Activated CD4-positive, alpha-beta memory T cell treated with anti-CD3 and anti-CD28 coated beads, Interleukin-2, amount 10 ng/mL, durations not matched to agents 7 days and 5 days (primary cell): ENCODE measurements at regions not wholly inside any gene's neighbourhood (a gene's known extent, or its start where the extent isn't known, plus 50 kb on each side); places are given as distances from the start of the nearest gene placed in this dataset.

Source experiments
- CTCF ChIA-PET: fragments of 350-600 bp; sonication (Branson Sonifier 250); formaldehyde crosslinking; loops from one replicate; lab custom pipeline; 2021; ENCODE audit warnings: antibody characterized with exemption, inconsistent platforms; lab: Charles Lee
- POLR2A ChIA-PET: fragments of 350-600 bp; sonication (Branson Sonifier 250); formaldehyde crosslinking; loops from one replicate; lab custom pipeline; 2021; ENCODE audit warnings: antibody characterized with exemption; lab: Charles Lee
- DNase-seq: peaks from one replicate; pipeline ENCODE4 v3.0.0-alpha.2; 2020
- H3K27ac Mint-ChIP-seq: one replicate; pipeline ENCODE4 v1.8.0; 2021; ENCODE audit warnings: mild to moderate bottlenecking, mixed read lengths
- H3K27me3 Mint-ChIP-seq: one replicate; pipeline ENCODE4 v1.8.0; 2021; ENCODE audit warnings: mixed read lengths
- H3K36me3 Mint-ChIP-seq: one replicate; pipeline ENCODE4 v1.8.0; 2021; ENCODE audit warnings: low read depth, mixed read lengths
- H3K4me1 Mint-ChIP-seq: one replicate; pipeline ENCODE4 v1.8.0; 2021; ENCODE audit warnings: mixed read lengths
- H3K4me3 Mint-ChIP-seq: one replicate; pipeline ENCODE4 v1.8.0; 2021; ENCODE audit warnings: mild to moderate bottlenecking, mixed read lengths
- H3K9me3 Mint-ChIP-seq: one replicate; pipeline ENCODE4 v1.8.0; 2021; ENCODE audit warnings: mixed read lengths

DNA sequence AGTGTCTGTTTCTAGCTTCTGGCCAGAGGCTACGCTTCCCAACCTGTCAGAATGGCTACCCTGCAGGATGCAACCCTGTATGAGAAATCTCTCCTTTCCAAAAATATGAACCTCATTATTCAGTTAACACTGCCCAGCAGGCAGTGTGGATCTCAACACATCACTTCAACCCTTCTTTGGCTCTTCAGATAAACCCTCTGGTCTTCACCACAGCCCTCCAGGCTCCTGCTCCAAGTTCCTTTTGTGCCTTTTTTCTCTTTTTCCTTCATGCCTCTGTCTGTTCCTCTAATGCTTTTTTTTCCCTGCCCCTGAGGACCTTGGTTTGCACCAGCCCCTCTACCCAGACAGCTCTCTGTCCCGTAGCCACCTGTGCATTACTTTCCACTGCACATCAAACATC, 207.4 kb downstream of the MYLK4 start:
- Mint-ChIP-seq H3K27me3 (peaks cover 75% of the 10 kb centered on the region), H3K27ac (peak overlapping the region; percentile 74), H3K9me3 (peaks cover 8% of the 10 kb centered on the region), H3K36me3 (peaks cover 17% of the 10 kb centered on the region), H3K4me3 (no peak overlapping the region), H3K4me1 (peaks cover 32% of the 10 kb centered on the region)
- no peak for DNase-seq
- ChIA-PET CTCF (interaction anchor here (1.3 to 2.7 kb wide), 4 partner anchors 11 to 92 kb away, joined by 3 to 14 read pairs (median 8); no protein-coding TSS in a partner anchor), POLR2A (interaction anchor here (0.6 to 1.3 kb wide), 4 partner anchors 11 to 20 kb away, joined by 3 to 16 read pairs (median 6); no protein-coding TSS in a partner anchor)

DNA sequence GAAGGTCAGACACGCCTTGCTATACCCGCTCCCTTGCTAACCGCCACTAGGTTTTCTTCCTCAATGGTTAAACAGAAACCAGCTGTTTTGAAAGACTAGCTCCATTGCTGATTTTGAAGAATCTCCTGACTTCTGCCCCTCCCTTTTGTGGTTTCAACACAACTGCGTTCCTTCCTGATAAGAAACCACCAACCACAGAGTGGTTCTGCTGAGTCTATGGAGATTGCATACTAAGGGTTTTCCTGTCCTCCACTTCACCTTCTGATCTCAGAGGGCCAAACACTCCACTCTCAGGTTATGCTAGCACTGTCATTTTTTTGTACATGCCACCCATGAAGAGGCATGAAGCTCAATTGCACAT, 207.9 kb downstream of the MYLK4 start:
- POLR2A ChIA-PET = interaction anchor here (0.6 to 1.3 kb wide), 5 partner anchors 10 to 91 kb away, joined by 3 to 16 read pairs (median 4); no protein-coding TSS in a partner anchor
- H3K27ac Mint-ChIP-seq = peak overlapping the region; percentile 74

DNA sequence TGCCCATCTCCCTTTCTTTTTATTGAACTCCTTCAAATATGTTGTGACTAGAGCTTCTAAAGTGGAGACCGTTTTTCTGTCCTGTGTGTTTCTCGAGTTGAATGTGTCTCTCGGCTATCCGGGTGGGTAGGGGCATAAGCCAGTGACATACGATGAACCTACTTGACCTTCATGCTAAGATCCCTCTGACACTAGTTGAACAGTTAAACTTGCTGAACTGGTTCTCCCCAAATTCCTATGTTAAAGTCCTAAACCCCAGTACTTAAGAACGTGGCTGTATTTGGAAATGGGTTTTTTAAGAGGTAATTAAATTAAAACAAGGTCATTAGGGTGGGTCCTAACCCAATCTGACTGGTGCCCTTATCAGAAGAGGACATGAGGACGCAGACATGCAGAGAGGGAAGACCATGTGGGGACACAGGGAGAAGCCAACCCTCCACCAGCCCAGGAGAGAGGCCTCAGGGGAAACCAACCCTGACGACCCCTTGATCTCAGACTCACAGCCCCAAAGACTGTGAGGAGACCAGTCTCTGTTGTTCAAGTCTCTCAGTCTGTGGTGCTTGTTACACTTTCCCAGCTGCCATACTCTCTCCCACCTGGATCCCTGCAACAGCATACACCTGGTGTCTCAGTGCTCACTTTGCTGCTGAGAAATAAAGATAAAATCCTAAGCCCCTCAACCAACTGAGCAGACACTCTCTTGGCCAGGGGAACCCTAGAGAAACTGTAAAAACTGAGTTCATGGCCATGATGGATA, 208.4 kb downstream of the MYLK4 start:
- Mint-ChIP-seq H3K4me1 (peaks cover 31% of the 10 kb centered on the region), H3K4me3 (peak overlapping the region; percentile 28), H3K36me3 (peaks cover 17% of the 10 kb centered on the region), H3K27me3 (peaks cover 75% of the 10 kb centered on the region), H3K9me3 (peaks cover 8% of the 10 kb centered on the region), H3K27ac (peak overlapping the region; percentile 74)
- ChIA-PET CTCF (interaction anchor here (1.3 to 2.7 kb wide), 4 partner anchors 10 to 93 kb away, joined by 3 to 14 read pairs (median 8); no protein-coding TSS in a partner anchor), POLR2A (interaction anchor here (1.1 to 1.3 kb wide), 4 partner anchors 10 to 91 kb away, joined by 3 to 16 read pairs (median 6); no protein-coding TSS in a partner anchor)
- no peak for DNase-seq

More for the DNA sequence above, 207.9 kb downstream of the MYLK4 start:
- Mint-ChIP-seq H3K9me3 (peaks cover 8% of the 10 kb centered on the region), H3K4me1 (peaks cover 32% of the 10 kb centered on the region), H3K36me3 (peaks cover 17% of the 10 kb centered on the region), H3K27me3 (peaks cover 75% of the 10 kb centered on the region), H3K4me3 (peak overlapping the region; percentile 28)
- CTCF ChIA-PET = interaction anchor here (1.3 to 2.7 kb wide), 4 partner anchors 11 to 92 kb away, joined by 3 to 14 read pairs (median 8); no protein-coding TSS in a partner anchor
- DNase-seq = peak; percentile 80

DNA sequence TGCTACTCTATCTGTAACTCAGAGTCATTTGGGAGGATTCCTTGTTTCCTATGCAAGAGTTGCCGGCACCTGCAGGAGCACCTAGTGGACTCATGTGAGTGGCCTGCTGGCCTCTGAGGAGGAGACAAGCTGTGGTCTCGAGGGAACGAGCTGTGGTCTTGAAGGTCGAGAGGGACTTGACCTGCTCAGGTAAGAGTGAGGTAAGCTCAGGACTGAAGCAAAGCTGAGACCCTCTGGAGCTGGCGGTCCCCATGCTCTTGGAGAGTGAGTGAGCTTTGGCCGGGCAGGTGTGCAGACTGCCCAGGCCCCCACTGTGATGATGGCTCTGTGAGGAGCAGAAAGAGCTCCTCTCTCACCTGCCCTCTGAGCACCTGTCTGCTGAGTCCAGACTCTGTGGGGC, 214.3 kb downstream of the MYLK4 start:
- POLR2A ChIA-PET = no interaction called here
- CTCF ChIA-PET = no interaction called here
- peaks cover 8% of the 10 kb centered on the region for H3K36me3 Mint-ChIP-seq

DNA sequence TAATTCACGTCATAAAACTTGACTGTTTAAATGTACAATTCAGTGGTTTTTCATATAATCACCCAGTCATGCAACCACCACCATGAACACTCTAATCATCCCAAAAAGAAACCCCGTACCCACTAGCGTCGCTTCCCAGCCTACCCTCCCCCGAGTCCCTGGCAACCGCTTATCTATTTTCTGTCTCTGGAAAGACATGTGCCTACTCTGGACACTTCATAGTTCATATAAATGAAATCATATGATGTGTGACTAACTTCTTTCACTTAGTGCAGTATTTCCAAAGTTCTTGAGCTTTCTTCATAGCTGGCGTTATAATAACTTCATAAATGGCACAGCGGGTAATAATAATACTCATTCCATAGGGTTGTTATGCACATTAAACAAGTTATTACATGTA, 215.2 kb downstream of the MYLK4 start:
- POLR2A ChIA-PET = no interaction called here
- Mint-ChIP-seq H3K9me3 (peaks cover 1% of the 10 kb centered on the region), H3K4me3 (no peak overlapping the region), H3K36me3 (no peaks in the 10 kb centered on the region), H3K27ac (no peak overlapping the region), H3K27me3 (peaks cover 82% of the 10 kb centered on the region), H3K4me1 (peaks cover 17% of the 10 kb centered on the region)
- CTCF ChIA-PET = no interaction called here
- no peak for DNase-seq

More for the DNA sequence above, 214.3 kb downstream of the MYLK4 start:
- Mint-ChIP-seq H3K9me3 (peaks cover 5% of the 10 kb centered on the region), H3K27me3 (peaks cover 80% of the 10 kb centered on the region), H3K27ac (no peak overlapping the region), H3K4me1 (peaks cover 18% of the 10 kb centered on the region), H3K4me3 (no peak overlapping the region)
- no peak for DNase-seq

DNA sequence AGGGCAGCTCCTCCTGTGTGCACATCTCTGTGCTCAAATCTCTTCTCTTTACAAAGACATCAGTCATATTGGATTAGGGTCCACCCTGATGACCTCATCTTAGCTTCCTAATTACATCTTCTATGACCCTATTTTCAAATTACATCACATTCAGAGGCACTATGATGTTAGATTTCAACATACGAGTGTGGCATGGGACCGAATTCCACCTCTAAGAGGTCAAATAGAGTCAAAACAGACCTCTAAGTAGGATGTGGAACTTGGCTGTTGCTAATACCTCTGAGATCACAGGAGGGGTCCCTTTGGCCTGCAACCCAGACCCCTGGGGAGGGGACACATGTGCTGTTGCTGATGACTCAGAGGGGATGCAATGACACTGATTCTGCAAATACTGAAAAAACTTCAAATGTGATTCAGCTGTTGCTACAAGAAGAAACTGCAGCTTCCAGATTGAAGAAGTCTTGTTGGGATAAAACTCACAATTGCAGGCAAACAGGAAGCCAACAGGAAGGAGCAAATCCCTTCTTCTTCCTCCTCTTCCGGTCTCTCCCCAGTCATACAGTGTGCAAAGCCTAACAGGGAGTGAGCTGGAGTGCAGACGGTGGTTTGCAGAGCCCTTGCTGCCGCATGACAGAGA, 216.2 kb downstream of the MYLK4 start:
- POLR2A ChIA-PET = interaction anchor here (0.9 kb wide), 1 partner anchor 13 kb away, joined by 3 read pairs; no protein-coding TSS in a partner anchor

DNA sequence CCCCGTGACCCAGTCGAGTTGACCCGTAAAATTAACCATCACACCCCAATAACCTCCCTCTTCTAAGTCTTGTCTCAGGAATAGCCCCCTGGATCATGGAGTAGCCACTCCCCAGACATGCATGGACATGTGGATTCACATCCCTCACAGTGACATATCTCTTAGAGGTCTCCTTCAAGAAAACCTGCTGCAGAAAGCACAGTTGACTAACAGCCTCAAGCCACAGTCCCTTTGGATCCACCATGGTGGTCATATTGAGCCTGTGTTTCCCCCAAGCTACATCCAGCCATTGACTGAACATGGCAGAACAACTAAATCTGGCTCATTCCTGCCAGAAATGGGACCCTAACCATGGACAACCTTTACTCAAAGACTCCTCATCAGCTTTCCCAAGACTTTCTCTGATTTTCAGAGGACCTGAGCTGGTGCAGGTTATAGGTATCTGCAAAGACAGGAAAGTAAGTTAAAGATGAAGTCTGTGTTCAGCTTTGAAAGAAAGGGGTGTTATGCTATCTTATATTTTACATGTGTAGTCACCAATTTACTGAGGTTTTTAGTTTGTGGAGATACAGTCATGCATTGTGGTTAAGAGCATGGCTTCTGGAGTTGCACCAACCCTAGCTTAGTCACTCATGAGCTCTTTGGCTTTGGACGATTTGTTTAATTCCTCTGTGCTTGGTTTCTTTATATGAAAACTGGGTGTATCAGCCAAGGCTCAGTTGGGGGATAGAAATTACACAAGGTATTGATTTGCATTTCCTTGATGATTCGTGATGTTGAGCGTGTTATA, 219.1 kb downstream of the MYLK4 start:
- Mint-ChIP-seq H3K9me3 (peaks cover 1% of the 10 kb centered on the region), H3K27ac (no peak overlapping the region), H3K36me3 (no peaks in the 10 kb centered on the region), H3K4me1 (peaks cover 17% of the 10 kb centered on the region), H3K4me3 (no peak overlapping the region), H3K27me3 (peaks cover 84% of the 10 kb centered on the region)
- no peak for DNase-seq
- POLR2A ChIA-PET = interaction anchor here (1.8 to 2.7 kb wide), 2 partner anchors 11 to 13 kb away, joined by 5 to 16 read pairs; no protein-coding TSS in a partner anchor
- CTCF ChIA-PET = interaction anchor here (1.4 to 2.1 kb wide), 2 partner anchors 11 to 103 kb away, joined by 8 to 12 read pairs; no protein-coding TSS in a partner anchor

More for the DNA sequence above, 216.2 kb downstream of the MYLK4 start:
- no peak overlapping the region for H3K27ac Mint-ChIP-seq
- peaks cover 83% of the 10 kb centered on the region for H3K27me3 Mint-ChIP-seq
- DNase-seq = no peak
- H3K4me3 Mint-ChIP-seq = no peak overlapping the region
- H3K36me3 Mint-ChIP-seq = no peaks in the 10 kb centered on the region
- peaks cover 1% of the 10 kb centered on the region for H3K9me3 Mint-ChIP-seq
- peaks cover 17% of the 10 kb centered on the region for H3K4me1 Mint-ChIP-seq
- CTCF ChIA-PET = interaction anchor here (1.5 kb wide), 1 partner anchor 11 kb away, joined by 5 read pairs; no protein-coding TSS in a partner anchor

DNA sequence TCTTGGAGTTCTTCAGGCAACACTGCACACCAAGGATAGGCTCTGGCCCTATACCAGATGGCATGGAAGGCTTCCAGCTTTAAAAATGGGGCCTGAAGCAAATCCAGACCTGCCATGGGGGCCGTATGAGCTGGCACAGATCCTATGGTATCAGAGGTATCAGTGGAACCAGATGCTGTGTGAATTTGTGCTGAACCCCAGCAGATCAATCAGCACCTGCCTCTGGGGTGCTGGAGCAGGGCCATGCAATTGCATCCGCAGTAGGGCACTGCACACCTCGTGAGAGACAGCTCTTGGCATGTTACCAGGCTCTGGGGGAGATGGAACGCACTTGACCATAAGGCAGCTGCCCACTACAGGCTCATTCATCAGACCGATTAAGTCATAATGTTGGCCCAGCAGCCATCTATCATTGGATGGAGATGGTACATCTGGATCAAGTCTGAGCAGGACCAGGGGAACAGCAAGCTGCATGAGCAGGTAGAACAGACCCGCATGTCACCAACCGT, 221.5 kb downstream of the MYLK4 start:
- Mint-ChIP-seq H3K36me3 (peaks cover under 1% of the 10 kb centered on the region), H3K9me3 (peaks cover 6% of the 10 kb centered on the region), H3K4me3 (no peak overlapping the region), H3K4me1 (peaks cover 17% of the 10 kb centered on the region), H3K27me3 (peaks cover 71% of the 10 kb centered on the region), H3K27ac (no peak overlapping the region)
- ChIA-PET POLR2A (interaction anchor here (1.3 kb wide), 1 partner anchor 14 kb away, joined by 3 read pairs; no protein-coding TSS in a partner anchor), CTCF (interaction anchor here (1.1 kb wide), 1 partner anchor 105 kb away, joined by 4 read pairs; no protein-coding TSS in a partner anchor)
- DNase-seq = no peak

DNA sequence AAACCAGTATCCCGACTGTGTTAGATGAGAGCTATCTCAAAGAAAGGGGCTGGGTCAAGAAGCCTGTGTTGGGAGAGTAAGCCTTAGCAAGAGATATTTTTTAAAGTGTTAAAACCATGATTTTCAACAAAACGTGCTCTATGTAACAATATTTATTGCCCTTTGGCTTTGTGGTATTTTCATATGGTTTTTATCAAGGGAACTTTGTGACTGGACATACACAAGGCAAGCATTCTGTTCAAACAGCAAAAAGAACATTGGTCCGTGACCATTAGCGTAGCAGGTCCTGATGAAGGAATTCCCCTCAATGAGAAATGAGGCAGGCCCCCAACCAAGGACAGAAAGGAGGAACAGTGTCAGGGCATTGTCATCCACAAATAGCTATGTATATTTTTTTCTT, 222.6 kb downstream of the MYLK4 start:
- H3K4me1 Mint-ChIP-seq = peaks cover 18% of the 10 kb centered on the region
- peaks cover 6% of the 10 kb centered on the region for H3K36me3 Mint-ChIP-seq
- ChIA-PET POLR2A (no interaction called here), CTCF (interaction anchor here (0.5 to 1.4 kb wide), 2 partner anchors 27 to 40 kb away, joined by 3 to 11 read pairs; no protein-coding TSS in a partner anchor)
- H3K27me3 Mint-ChIP-seq = peaks cover 67% of the 10 kb centered on the region
- no peak overlapping the region for H3K27ac Mint-ChIP-seq
- no peak for DNase-seq
- H3K4me3 Mint-ChIP-seq = no peak overlapping the region
- peaks cover 13% of the 10 kb centered on the region for H3K9me3 Mint-ChIP-seq

DNA sequence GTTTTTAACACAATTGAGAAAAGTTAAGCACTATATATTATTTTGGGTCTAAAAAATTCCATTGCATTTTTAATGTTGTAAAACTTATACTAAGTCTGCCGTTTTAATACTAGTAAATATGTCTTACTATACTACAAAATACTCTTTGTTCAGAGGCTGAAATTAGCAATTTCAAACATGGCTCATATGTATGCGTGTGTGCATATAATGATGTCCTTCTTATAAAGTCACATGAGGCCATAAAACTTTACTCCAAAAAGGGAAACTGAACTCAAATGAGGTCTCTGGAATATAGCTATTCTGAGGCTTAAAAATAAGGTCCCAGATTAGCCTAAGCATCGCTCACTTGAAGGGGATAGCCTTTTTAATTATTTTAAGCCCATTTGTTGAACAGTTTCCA, 224.0 kb downstream of the MYLK4 start:
- peaks cover 22% of the 10 kb centered on the region for H3K4me1 Mint-ChIP-seq
- no peak overlapping the region for H3K27ac Mint-ChIP-seq
- no peak overlapping the region for H3K4me3 Mint-ChIP-seq
- H3K27me3 Mint-ChIP-seq = peaks cover 65% of the 10 kb centered on the region
- CTCF ChIA-PET = interaction anchor here (0.7 to 1.4 kb wide), 2 partner anchors 41 to 109 kb away, joined by 3 to 4 read pairs; no protein-coding TSS in a partner anchor
- peaks cover 24% of the 10 kb centered on the region for H3K9me3 Mint-ChIP-seq
- H3K36me3 Mint-ChIP-seq = peaks cover 13% of the 10 kb centered on the region
- no peak for DNase-seq
- POLR2A ChIA-PET = no interaction called here

DNA sequence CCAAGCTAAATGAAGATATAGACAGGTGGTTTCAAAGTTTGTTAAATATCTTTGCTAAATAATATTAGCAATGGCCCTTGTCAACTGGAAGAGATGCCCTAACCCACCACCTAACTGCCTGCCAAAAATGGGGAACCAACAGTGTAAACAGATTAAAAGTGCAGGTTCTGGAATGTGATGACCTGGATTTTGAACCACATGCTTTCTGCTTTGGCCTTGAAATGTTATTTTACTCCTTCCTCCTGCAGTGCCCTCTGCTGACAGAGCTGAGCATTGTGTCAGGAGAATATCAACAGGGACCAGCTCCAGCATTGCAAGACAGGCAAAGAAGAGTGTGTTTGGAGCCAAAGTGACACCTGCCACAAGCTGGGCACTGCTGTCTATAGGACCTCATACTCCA, 226.6 kb downstream of the MYLK4 start:
- H3K27ac Mint-ChIP-seq = no peak overlapping the region
- ChIA-PET CTCF (interaction anchor here (0.8 to 2.6 kb wide), 7 partner anchors 13 to 824 kb away, joined by 3 to 7 read pairs (median 4); no protein-coding TSS in a partner anchor), POLR2A (interaction anchor here (1.1 kb wide), 1 partner anchor 19 kb away, joined by 3 read pairs; no protein-coding TSS in a partner anchor)
- H3K4me1 Mint-ChIP-seq = peaks cover 13% of the 10 kb centered on the region
- no peak for DNase-seq
- peaks cover 53% of the 10 kb centered on the region for H3K27me3 Mint-ChIP-seq
- H3K36me3 Mint-ChIP-seq = peaks cover 13% of the 10 kb centered on the region
- peaks cover 30% of the 10 kb centered on the region for H3K9me3 Mint-ChIP-seq
- no peak overlapping the region for H3K4me3 Mint-ChIP-seq

DNA sequence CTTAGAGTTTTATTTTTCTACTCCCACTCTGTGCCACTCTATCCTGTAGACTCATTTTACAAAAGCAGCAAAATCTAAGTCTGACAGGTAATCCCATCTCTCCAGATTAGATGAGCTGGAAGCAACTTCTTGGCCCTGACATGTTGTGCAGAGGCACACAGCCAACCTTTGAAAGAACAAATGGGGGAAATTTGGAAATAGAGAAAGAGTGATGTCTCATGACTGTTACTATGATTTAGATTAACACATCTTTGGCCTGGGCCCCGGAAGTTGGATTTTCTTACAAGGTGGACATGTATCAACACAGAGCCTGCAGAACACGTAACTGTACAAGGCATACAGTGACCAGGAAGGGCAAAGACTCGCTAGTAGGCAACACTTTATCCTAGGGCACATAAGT, 227.7 kb downstream of the MYLK4 start:
- Mint-ChIP-seq H3K27ac (no peak overlapping the region), H3K4me1 (peaks cover 13% of the 10 kb centered on the region), H3K9me3 (peaks cover 32% of the 10 kb centered on the region), H3K36me3 (peaks cover 13% of the 10 kb centered on the region), H3K27me3 (peaks cover 45% of the 10 kb centered on the region), H3K4me3 (no peak overlapping the region)
- POLR2A ChIA-PET = no interaction called here
- DNase-seq = no peak
- CTCF ChIA-PET = no interaction called here
